HG03432 (cell line): ENCODE measurements at regions not wholly inside any gene's neighbourhood (a gene's known extent, or its start where the extent isn't known, plus 50 kb on each side); places are given as distances from the start of the nearest gene placed in this dataset.
"Not testable (repeated sequence)": the region's sequence is repeated elsewhere in the genome, so short reads cannot be mapped to it uniquely, and the experiment has no call there.

Source experiments
- ATAC-seq: cut with Tn5 transposase; IDR thresholded peaks from one replicate; pipeline ENCODE4 v1.9.1; 2021; ENCODE audit warnings: mild to moderate bottlenecking, moderate library complexity; ENCODE audit not compliant: unreplicated experiment

DNA sequence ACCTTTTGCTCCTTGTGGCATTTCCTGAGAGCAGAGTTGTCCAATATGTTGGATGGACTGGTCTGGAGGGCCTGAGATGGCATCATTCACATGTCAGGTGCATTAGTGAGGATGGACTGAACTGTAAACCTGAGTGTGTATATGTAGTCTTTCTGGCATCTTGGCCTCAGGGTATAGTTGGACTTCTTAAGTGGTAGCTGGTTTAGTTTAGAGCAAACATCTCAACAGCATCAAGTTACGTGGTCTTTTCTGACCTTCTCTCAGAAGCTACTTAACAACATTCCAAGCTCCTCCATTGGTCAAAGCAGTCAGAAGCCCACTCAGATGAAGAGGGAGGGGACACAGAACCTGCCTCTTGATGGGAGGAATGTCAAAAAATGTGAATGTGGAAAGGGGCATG is 829.9 kb downstream of the METTL15 start:
- no peak for ATAC-seq

DNA sequence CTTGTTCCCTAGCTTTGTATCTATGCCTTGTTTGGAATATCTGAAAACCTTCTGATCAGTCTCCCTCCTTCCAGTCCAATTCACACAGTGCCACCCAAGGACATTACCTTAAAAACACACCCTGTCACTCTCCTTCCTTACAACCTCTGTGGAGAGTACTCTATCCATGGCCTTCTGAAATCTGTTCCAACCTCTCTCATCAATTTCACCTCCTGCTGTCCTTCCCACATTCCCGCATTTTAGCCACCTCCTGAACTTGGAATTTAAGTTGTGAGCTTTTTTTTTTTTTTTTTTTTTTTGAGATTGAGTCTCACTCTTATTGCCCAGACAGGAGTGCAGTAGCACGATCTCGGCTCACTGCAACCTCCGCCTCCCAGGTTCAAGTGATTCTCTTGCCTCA is 824.8 kb downstream of the METTL15 start:
- ATAC-seq: no peak

DNA sequence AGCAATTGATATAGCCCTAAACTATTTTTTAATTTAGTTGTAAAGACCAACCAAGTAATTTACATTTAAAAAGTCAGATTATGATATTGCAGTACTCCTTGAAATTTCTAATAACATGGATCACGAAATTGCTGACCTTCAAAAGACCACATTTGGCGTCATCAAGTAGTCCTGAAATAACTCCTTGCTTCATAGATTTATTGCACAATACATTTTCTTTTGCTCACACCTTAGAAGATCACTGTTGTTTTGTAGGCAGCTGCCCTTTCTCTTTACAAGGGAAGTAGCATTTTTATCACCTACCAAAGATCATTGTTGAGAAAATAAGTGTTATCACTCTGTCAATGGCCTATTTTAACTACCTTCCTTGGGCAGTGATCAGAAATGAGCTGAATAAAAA is 815.8 kb downstream of the METTL15 start:
- no peak for ATAC-seq

DNA sequence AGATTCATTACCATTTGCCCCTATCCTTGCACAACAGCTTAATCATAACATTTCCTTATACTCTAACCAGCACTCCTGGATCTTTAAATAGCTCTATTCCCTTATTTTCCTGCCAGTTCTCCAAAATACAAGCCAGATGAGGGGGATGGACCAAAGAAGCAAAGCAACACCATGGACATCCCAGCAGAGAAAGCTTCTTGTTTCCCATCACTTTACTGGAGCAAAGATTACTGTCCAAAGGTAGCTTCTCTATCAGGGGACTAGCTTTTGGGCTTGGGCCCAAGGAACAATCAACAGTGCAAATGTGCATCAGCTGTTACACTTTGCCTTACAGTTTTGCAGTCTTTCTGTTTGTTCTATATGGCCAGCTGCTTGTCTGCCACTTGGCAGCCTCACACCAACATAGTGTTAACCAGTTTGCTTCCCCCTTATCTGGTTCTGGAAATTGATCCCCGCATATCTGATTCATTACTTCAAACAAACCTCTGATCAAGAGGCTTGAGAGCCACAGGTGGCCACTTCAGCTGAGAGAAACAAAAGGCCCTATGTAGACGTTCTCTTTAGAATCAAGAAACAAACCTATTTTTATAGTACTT is 814.3 kb downstream of the METTL15 start:
- ATAC-seq: no peak

DNA sequence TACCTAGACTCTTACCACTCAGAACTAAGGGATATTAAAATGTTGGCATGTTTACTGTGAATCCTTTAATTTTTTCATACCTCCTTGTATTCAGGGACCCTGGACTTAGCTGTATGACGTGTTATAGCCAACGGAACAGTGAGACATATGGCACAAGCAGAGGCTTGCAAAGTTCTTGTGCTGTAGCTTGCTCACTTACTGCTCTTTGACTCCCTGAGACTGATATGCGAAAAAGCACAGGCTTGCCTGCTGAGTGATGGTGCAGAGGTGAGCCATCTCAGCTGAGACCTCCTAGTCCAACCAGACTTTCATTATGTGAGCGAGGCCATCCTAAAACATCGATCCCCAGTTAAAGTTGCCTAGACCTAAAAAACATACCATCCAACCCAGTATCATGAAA is 811.0 kb downstream of the METTL15 start:
- ATAC-seq: no peak

DNA sequence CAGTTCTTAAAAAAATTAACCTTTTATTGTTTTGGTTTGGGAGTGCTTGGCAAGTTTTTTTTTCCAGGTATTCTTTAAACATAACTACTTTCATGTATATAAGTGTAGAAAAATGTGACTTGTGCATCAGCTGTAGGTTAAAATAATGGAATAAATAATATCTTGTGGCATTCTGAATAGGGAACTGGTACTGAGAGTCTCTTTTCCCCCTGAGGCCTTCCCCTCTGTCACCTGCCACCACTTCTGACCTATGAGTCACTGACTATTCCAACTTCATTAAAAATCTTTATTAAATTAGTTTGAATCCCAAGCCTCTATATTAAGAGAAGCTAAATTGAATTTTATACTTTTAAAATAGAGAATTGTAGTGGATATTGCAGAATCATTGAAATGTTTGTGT is 805.7 kb downstream of the METTL15 start:
- no peak for ATAC-seq

DNA sequence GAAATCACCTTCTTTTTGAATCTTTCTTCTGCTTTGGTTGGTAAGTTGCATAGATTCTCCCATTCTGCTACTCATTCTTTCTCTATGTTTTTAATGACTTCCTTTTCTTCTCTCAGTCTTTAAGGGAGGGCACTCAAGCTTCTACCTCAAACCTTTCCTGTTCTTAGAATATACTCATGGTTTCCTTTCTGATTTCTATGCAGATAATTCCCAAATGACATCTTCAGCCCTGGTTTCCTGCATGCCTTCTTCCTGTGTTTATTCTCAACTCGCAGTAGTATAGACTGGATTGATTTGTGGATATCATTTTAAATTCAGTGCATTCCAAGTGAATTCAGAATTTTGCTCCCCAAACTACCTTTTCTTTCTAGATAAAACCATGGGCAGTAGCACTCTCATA is 803.6 kb downstream of the METTL15 start:
- ATAC-seq: no peak

DNA sequence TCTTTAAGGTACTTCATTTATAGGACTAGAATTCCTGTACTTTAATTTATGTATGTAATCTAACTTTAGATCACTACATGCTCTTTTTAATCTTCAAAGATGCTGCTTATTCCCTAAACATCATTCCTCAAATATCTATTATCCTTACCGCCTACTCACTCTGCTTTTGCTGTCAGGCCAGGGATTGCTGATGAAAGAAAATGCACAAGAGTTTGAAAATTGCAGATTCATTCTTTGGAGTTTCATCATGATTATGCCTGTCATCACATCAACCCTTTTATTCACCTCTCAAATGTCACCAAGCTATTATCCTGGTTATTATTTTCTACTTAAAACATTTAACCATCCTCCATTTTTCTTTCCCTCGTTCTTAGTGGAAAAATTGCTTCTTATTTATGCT is 802.7 kb downstream of the METTL15 start:
- no peak for ATAC-seq

DNA sequence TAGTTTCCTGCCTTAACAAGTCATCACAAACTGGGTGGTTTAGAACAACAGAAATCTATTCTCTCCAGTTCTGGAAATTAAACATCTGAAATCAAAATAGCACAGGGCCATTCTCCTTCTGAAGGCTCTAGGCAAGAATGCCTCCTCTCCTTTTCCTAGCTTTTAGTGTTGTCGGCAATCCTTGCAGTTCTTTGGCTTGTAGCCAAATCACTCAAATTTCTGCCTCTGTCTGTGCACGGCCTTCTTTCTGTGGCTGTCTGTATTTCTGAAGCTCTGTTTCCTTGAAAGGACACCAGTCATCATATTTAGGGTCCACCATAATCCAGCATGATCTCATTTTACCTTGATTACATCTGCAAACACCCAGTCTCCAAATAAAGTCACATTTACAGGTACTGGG is 795.5 kb downstream of the METTL15 start:
- ATAC-seq: no peak

DNA sequence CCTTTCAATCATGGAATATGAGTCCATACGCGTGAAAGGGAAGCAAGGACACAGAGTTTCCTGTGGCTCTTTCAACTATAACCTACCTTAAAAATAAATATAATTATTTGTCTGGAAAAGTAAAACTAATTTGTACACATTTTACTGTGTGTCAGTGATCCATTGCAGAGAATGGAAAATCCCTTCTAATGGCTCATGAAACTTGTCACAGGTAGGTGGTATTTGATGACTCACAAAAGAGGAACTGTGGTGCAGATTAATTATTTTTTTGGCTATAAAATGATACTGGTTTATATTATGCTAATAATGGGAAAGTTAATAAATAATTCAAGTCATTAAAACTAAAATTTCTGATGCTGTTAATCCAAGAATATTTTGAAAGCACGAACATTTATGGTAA is 792.2 kb downstream of the METTL15 start:
- no peak for ATAC-seq

DNA sequence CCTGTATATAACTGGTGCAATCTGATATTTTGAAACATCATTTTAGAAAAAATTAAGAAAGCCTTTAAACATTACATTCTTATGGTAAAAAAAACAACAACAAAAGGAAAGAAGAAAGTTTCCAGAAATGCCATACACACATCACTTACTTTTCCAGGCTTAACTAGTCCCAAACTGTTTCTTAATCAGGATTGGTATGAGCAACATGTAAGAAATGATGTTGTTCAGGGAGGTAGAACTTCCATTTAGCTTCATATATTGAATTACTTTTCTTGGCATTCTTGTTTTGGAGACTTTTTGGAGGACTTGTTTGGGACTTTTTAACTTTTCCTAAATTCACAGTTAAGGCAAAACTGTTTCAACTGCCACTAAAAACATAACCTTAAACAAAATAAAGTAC is 791.5 kb downstream of the METTL15 start:
- ATAC-seq: no peak

DNA sequence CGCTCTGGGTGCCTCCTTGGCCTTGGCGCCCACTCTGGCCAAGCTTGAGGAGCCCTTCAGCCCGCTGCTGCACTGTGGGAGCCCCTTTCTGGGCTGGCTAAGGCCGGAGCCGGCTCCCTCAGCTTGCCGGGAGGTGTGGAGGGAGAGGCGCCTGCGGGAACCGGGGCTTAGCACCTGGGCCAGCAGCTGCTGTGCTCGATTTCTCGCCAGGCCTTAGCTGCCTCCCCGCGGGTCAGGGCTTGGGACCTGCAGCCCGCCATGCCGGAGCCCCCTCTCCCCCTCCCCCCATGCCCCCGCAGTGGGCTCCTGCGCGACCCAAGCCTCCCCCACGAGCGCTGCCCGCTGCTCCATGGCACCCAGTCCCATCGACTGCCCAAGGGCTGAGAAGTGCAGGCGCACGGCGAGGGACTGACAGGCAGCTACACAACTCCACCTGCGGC is 782.4 kb downstream of the METTL15 start:
- not testable (repeated sequence) for ATAC-seq

DNA sequence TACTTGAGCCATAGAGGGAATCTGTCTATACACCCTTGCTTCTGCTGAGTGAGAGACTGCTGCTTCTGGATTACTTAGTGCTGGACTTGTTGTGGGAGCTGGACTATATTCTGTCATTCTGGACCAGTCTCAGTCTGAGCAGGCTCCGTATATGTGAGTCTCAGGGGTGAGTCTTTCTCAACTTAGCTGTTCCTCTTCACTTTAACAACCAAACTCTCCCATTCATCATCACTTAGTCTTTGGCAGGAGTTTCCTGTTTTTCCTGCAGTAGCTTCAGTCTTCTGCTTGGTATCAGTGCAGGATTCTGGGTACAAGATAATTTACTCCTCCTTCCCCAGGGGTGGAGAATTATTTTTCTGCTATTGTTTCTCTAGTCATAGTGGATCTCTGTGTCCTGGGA is 779.5 kb downstream of the METTL15 start:
- no peak for ATAC-seq

DNA sequence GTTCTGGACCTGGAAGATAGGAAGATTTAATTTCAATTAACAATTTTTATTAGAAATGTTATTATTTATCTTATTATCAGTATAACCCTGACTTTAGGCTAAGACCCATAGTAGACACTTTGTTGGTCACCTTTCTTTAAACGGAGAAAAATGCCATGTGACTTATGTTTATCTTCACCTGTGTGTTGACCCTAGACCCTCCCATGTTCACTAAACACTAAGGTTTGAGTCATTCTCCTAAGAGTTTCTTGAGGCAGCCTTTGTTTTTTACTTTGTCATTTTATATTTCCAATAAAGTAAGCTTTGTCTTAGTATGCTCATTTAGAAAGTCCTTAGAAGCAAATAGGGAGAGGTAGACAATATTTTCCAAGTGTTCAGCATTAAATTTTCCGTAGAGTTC is 771.7 kb downstream of the METTL15 start:
- ATAC-seq: no peak

DNA sequence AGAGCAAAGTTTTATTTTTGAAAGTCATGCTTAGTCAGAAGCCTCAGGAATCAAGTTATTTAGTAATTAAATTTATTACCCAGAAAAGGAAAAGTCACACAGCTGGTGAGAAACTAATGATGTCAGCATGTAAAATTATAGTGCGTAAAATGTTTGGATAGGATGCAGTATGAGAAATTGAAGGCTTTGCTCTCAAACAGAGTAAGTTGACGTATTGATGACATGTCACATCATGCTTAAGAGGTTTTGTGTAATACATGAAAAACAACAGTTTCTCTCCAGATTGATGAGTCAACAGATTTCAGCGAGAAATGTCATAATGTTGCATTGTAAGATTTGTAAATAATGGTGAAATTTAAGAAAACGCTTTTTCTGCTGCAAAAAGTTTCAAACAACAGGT is 769.8 kb downstream of the METTL15 start:
- no peak for ATAC-seq

DNA sequence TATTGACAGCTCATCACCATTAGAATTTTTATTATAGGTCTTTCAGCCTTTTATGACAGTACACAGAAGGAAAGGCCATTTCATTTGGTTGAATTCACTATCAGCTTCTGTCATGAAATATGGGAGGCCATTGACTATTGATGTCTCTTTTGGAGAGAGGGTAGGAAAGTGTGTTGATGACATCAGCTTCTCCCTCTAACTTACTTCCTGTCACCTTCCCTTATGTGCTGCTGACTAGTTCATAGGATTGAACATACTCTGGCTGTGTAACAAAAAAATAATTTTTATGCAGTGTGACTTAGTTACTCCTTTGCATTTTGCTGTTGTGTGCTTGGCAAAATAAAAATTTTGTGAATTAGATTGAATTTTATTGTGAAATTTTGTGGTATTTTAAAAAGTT is 769.2 kb downstream of the METTL15 start:
- no peak for ATAC-seq

DNA sequence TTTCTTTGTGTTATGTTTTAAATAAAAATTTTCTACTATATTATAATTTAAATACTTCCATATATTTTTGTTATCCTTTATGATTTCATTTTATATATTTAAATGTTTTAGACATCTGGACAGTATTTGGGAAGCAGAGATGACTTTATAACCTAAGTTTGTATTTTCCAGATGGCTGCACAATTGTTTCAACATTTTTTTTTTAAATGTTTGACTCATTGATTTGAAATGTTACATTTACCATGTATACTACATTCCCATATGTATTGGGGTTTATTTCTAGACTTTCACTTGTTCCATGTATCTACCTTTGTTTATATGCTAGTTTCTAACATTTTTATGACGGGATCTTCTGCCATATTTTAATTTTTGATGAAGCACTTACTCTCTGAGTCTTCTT is 766.5 kb downstream of the METTL15 start:
- ATAC-seq: no peak

DNA sequence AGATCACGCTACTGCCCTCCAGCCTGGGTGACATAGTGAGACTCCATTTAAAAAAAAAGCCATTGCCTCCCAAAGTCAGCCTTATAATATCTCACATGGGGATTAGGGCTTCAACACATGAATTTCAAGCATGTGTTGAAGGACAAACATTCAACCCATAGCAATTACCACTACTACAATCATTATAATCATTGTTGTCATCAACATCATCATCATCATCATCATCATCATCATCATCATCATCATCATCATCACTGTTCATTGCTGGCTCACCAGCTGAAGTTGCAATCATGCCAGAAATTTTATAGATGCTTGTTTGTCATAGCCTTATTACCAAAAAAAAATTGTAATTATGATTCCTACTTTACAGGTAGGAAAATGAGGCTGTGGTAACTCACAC is 762.9 kb downstream of the METTL15 start:
- no peak for ATAC-seq

DNA sequence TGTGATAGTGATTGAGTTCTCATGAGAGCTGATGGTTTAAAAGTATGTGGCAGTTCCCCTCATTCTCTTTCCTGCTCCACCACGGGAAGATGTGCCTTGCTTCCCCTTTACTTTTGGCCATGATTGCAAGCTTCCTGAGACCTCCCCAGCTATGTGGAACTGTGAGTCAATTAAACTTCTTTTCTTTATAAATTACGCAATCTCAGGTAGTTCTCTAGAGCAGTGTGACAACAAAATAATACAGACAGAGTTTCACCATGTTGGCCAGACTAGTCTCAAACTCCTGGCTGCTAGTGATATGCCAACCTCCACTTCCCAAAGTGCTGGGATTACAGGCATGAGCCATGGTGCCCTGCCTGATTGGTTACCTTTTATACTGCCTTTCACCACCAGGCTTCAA is 755.2 kb downstream of the METTL15 start:
- ATAC-seq: no peak

DNA sequence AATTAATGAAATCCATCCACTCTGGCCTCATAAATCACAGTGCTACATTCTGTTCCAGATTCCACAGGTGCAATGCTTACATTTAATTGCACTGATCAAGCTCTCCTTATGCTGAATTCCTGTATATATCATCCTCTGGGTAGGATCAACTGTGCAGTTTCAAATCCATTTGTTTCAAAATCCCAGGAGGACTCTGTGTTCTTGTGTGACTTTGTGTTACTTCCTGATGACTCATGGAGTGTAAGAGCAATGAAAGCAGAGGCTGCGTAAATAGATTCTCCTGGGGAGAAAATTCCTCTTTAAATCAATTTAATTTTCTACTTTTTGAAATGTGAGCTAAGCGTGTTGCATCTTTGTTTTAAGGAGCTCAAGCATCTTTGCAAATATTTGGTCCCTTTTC is 752.7 kb downstream of the METTL15 start:
- ATAC-seq: no peak

DNA sequence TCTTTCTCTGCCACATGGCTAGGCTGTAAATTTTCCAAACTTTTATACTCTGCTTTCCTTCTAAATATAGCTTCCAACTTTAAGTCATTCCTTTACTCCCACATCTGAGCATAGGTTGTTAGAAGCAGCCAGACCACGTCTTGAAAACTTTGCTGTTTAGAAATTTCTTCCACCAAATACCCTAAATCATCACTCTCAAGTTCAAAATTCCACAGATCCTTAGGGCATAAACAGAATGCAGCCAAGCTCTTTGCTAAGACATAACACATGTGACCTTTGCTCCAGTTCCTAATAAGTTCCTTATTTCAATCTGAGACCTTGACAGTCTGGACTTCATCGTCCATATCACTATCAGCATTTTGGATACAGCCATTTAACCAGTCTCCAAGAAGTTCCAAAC is 749.9 kb downstream of the METTL15 start:
- ATAC-seq: no peak

DNA sequence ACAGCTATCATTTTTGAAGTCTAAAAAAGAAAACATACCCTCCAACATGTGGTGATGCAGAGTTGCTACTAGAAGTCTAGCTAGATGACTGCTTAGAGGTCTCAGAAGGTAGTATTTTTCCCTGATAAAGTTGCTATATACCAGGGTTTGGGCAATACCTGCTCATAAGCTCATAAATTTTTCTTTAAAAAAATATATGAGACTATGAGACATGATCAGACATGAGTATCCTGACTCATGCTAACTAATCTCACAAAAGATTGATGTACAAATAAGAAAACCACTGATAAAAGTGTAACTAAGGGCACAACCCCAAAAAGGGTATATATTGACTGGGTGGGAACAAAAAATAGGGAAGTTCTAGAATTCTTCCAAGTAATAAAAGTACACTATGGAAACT is 740.9 kb downstream of the METTL15 start:
- ATAC-seq: no peak

DNA sequence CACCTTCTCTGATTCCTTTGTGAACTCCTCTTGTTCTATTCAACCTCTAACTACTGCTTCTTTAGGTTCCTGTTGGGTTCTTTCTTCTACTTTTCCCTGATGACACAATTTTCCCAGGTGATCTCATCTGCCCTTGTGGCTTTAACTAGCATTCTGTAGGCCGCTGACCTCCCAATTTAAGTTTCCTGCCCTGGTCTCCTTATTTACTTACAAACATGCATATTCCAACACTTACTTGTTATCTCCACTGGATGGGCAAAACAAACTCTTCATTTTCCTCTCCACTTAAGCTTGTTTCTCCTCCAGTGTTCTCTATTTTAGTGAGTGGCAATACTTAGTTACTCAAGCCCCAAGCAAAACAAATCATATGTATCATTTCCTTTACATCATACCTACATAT is 734.5 kb downstream of the METTL15 start:
- ATAC-seq: no peak

DNA sequence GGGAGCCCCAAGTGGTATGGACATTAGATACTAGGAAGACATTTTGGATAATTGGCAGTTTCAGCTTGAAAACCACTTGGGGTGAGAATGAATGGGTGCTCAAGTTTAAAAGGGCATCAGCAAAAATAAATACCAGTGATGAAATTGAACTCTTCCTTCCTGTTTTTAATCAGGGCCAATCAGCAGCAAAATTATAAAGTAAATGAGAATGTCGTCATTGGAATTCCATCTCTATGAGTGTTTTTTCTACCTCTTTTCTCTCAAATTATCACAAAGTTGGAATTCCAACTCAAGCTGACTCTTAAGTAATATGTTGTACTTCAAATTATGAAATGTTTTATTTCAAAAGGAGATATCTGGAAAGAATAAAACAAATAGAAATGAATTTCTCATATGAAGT is 730.6 kb downstream of the METTL15 start:
- no peak for ATAC-seq
